ENCODE measurements at regions not wholly inside any gene's neighbourhood (a gene's known extent, or its start where the extent isn't known, plus 50 kb on each side); places are given as distances from the start of the nearest gene placed in this dataset.

- no peak overlapping the region for H3K4me3 ChIP-seq (ENCODE audit: extremely low read depth in 1 of 4, insufficient read depth in 2 of 4, low read depth in 3 of 4, low read length in 4 of 4)
- DNase-seq (ENCODE audit: low read depth in 1 of 2, low spot score in 2 of 2), result peak in 1 of 2 experiments; percentile 62
- CTCF ChIA-PET (ENCODE audit: partially characterized antibody), result interaction anchor here (0.8 kb wide), 1 partner anchor 1446 kb away, joined by 3 read pairs; no protein-coding TSS in a partner anchor
- no peak overlapping the region for H2BK15ac ChIP-seq (ENCODE audit: low read length)
- no peaks in the 10 kb centered on the region for H3K36me3 ChIP-seq (ENCODE audit: control insufficient read depth in 2 of 4, insufficient read depth in 4 of 4, low read length in 3 of 4)
- no peak overlapping the region for H3K9ac ChIP-seq (replicated peaks in 1 of 4; ENCODE audit: extremely low read depth in 1 of 4, low read depth in 3 of 4, low read length in 3 of 4)
- no peak overlapping the region for H3K23ac ChIP-seq (ENCODE audit: insufficient read length)
- no peak overlapping the region for H3K14ac ChIP-seq (ENCODE audit: insufficient read length)
- no peak overlapping the region for H2BK5ac ChIP-seq (ENCODE audit: low read depth, low read length)
- no peak overlapping the region for H2AK5ac ChIP-seq (ENCODE audit: low read depth, low read length)
- no peak overlapping the region for H2BK12ac ChIP-seq (ENCODE audit: low read depth, low read length)
- no peak overlapping the region for H4K8ac ChIP-seq (ENCODE audit: extremely low read depth, insufficient read depth, low read length)
- H2BK20ac ChIP-seq (ENCODE audit: low read length), result no peak overlapping the region
- no peaks in the 10 kb centered on the region for H3K79me2 ChIP-seq (ENCODE audit: control insufficient read depth in 1 of 2, insufficient read depth in 2 of 2, low read length in 2 of 2)
- H2BK120ac ChIP-seq (replicated peaks; ENCODE audit: low read depth, low read length), result no peak overlapping the region
- 0 out of 4 replicates have a peak, but pooled peaks cover 0 to 3% of the 10 kb centered on the region in 2 experiments for H3K9me3 ChIP-seq (ENCODE audit: insufficient read depth in 2 of 2, low read depth in 1 of 2, low read length in 1 of 2)
- no peak overlapping the region for H3K56ac ChIP-seq (replicated peaks; ENCODE audit: insufficient read length, low read depth, low read length)
- peak; percentile 58 for FAIRE-seq
- H3K4ac ChIP-seq (replicated peaks; ENCODE audit: insufficient read length, low read depth, low read length), result no peak overlapping the region
- no peak overlapping the region for H2AFZ ChIP-seq (ENCODE audit: low read length)
- no peak overlapping the region for H4K91ac ChIP-seq (replicated peaks; ENCODE audit: insufficient read length, low read length)
- no peaks in the 10 kb centered on the region for H3K4me1 ChIP-seq (replicated peaks in 1 of 4; ENCODE audit: control insufficient read depth in 3 of 4, insufficient read depth in 4 of 4, low read length in 3 of 4)
- no peaks in the 10 kb centered on the region for H4K20me1 ChIP-seq (replicated peaks in 1 of 2; ENCODE audit: control insufficient read depth in 1 of 2, insufficient read depth in 2 of 2, low read length in 2 of 2)
- no peaks in the 10 kb centered on the region for H3K23me2 ChIP-seq (ENCODE audit: low read depth, low read length)
- H4K5ac ChIP-seq (ENCODE audit: insufficient read length, low read depth, low read length), result no peak overlapping the region
- H3K79me1 ChIP-seq (ENCODE audit: low read depth, low read length), result no peaks in the 10 kb centered on the region
- no peak overlapping the region for H3K18ac ChIP-seq (ENCODE audit: extremely low read depth, low read length)
- no peak overlapping the region for H3K4me2 ChIP-seq (ENCODE audit: insufficient read depth in 1 of 2, low read depth in 2 of 2, low read length in 2 of 2)
- 14% methylated on average over 7 of the region's 7 CpGs; no CpG with 5 or more reads in 1 of the 2 experiments for WGBS, 2 experiments (ENCODE audit: extremely low coverage in 1 of 2, insufficient coverage in 1 of 2, insufficient read length in 1 of 2, insufficient replicate concordance in 2 of 2, low coverage in 1 of 2, low lambda C conversion rate in 2 of 2, missing lambda C conversion rate in 1 of 2)
- POLR2A ChIA-PET (ENCODE audit: partially characterized antibody), result no interaction called here
- H3K27me3 ChIP-seq (replicated peaks in 1 of 4; ENCODE audit: control insufficient read depth in 3 of 4, extremely low read depth in 1 of 4, insufficient read depth in 3 of 4, low read length in 3 of 4), result no peaks in the 10 kb centered on the region
- no peak overlapping the region for H3K27ac ChIP-seq (ENCODE audit: low read depth, low read length)
- TF ChIP-seq ASH2L (IDR thresholded peaks at IDR 0.05; ENCODE audit: low read length), result no peak
- TF ChIP-seq CTCF (IDR thresholded peaks at IDR 0.05; ENCODE audit: control extremely low read depth in 1 of 3, insufficient read depth in 1 of 3, low read depth in 1 of 3, low read length in 3 of 3), result peak in 2 of 3 experiments; percentile 58 to 63; a peak in 3 of 4 replicates
- TF ChIP-seq JUN (IDR thresholded peaks at IDR 0.05; ENCODE audit: low read depth, low read length), result no peak
Observed at GRCh38 chr18:67217551-67218166, 298.9 kb downstream of the DSEL start.

Measured in H1 (cell line).